GM23248 (cell line): ENCODE measurements at regions not wholly inside any gene's neighbourhood (a gene's known extent, or its start where the extent isn't known, plus 50 kb on each side); places are given as distances from the start of the nearest gene placed in this dataset.

Source experiments
- EZH2 ChIP-seq: fragments of 200-600 bp; sonication (generic); IDR thresholded peaks from 2 replicates; pipeline ENCODE4 v1.6.1; 2018; ENCODE audit warnings: antibody characterized with exemption, mild to moderate bottlenecking; ENCODE audit not compliant: insufficient read depth, poor library complexity, severe bottlenecking
- EZH2phosphoT487 ChIP-seq: fragments of 200-600 bp; sonication (generic); IDR thresholded peaks from 2 replicates; pipeline ENCODE4 v1.6.1; 2018; ENCODE audit warnings: antibody characterized with exemption, moderate library complexity, mild to moderate bottlenecking, low read depth; ENCODE audit not compliant: insufficient read depth

DNA sequence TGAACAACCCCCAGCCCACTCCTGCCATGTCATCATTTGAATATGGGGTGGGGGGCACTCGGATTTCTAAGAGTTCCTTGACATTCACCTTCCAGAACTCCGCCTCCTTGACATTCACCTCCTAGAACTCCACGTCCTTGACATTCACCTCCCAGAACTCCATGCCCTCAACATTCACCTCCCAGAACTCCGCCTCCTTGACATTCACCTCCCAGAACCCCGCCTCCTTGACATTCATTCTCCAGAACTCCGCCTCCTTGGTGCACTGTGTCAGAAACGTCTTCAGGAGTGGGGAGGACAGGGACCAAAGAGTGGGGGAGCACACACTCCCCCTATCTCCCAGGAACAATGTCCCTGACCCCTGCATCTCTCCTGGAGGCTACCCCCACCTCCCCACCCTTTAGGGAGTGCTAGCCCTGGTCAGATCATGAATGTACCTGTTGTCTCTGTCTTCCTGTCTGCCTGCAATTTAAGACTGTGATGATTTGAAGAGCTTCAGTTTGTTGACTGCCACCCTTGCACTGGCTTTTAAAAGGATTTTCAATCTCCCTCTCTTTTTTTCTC is 110.1 kb downstream of the NPTX2 start:
- TF ChIP-seq EZH2 (no peak), EZH2phosphoT487 (no peak)
